CD14-positive monocyte (primary cell): ENCODE measurements at regions not wholly inside any gene's neighbourhood (a gene's known extent, or its start where the extent isn't known, plus 50 kb on each side); places are given as distances from the start of the nearest gene placed in this dataset.
"Not testable (repeated sequence)": the region's sequence is repeated elsewhere in the genome, so short reads cannot be mapped to it uniquely, and the experiment has no call there.

Experiments used
- DNase-seq, 3 donors: peaks; one replicate each; pipeline ENCODE4 v3.0.0-alpha.2; 2011 to 2022
- H2AFZ ChIP-seq: 2 replicates; pipeline ENCODE4 v1.6.0; 2012; ENCODE audit warnings: mild to moderate bottlenecking, low read depth, low read length, inconsistent platforms; ENCODE audit not compliant: insufficient read depth, poor library complexity, severe bottlenecking
- H3K27ac ChIP-seq, 2 donors: 1 replicate in 1 of 2; 2 replicates in 1 of 2; pipeline ENCODE4 v1.5.1; 2012 to 2013; ENCODE audit warnings: low read length in 2 of 2, control low read depth in 1 of 2, inconsistent platforms in 1 of 2, low read depth in 1 of 2, mild to moderate bottlenecking in 1 of 2
- H3K27me3 ChIP-seq, 2 donors: one replicate each; pipeline versions ENCODE4 v1.6.0 to v1.6.1; 2011 to 2013; ENCODE audit warnings: low read length in 2 of 2; ENCODE audit not compliant: control insufficient read depth in 2 of 2, insufficient read depth in 2 of 2
- H3K36me3 ChIP-seq, 2 donors: replicated peaks in 1 of 2; 1 replicate in 1 of 2; 2 replicates in 1 of 2; pipeline versions ENCODE4 v1.5.1 to v1.6.1; 2012 to 2013; ENCODE audit warnings: low read length in 2 of 2, control low read depth in 1 of 2, inconsistent platforms in 1 of 2, mild to moderate bottlenecking in 1 of 2; ENCODE audit not compliant: insufficient read depth in 2 of 2, control insufficient read depth in 1 of 2
- H3K4me1 ChIP-seq, 2 donors: 1 replicate in 1 of 2; 2 replicates in 1 of 2; pipeline versions ENCODE4 v1.5.1 to v1.6.1; 2012 to 2013; ENCODE audit warnings: low read length in 2 of 2, control low read depth in 1 of 2, inconsistent platforms in 1 of 2, mild to moderate bottlenecking in 1 of 2, moderate library complexity in 1 of 2; ENCODE audit not compliant: insufficient read depth in 2 of 2, control insufficient read depth in 1 of 2
- H3K4me2 ChIP-seq: replicated peaks from 2 replicates; pipeline ENCODE3; 2012; ENCODE audit warnings: low read length, moderate library complexity, mild to moderate bottlenecking; ENCODE audit not compliant: poor library complexity, severe bottlenecking; ENCODE audit errors: extremely low read depth
- H3K4me3 ChIP-seq, 3 experiments: fragments of 200-600 bp in 1 of 3; sonication (generic) in 1 of 3; replicated peaks in 1 of 3; 1 replicate in 2 of 3; 2 replicates in 1 of 3; pipeline ENCODE4 v1.5.1; 2011 to 2013; ENCODE audit warnings: low read length in 3 of 3, mild to moderate bottlenecking in 3 of 3, control low read depth in 2 of 3, low read depth in 2 of 3, inconsistent platforms in 1 of 3, moderate library complexity in 1 of 3
- H3K79me2 ChIP-seq: 2 replicates; pipeline ENCODE4 v1.6.0; 2012; ENCODE audit warnings: mild to moderate bottlenecking, control low read depth, inconsistent platforms, low read length, moderate library complexity; ENCODE audit not compliant: insufficient read depth
- H3K9ac ChIP-seq: 2 replicates; pipeline ENCODE4 v1.6.0; 2017; ENCODE audit warnings: low read length, mild to moderate bottlenecking; ENCODE audit not compliant: insufficient read depth, poor library complexity, severe bottlenecking
- H3K9me3 ChIP-seq, 2 donors: replicated peaks in 1 of 2; 1 replicate in 1 of 2; 2 replicates in 1 of 2; pipeline versions ENCODE4 v1.5.1 to v1.6.1; 2012 to 2013; ENCODE audit warnings: low read length in 2 of 2, control low read depth in 1 of 2; ENCODE audit not compliant: control insufficient read depth in 1 of 2, insufficient read depth in 1 of 2
- H4K20me1 ChIP-seq: 2 replicates; pipeline ENCODE4 v1.6.0; 2012; ENCODE audit warnings: mild to moderate bottlenecking, low read length, control low read depth, moderate library complexity; ENCODE audit not compliant: insufficient read depth
- H3K27ac Mint-ChIP-seq, 7 donors: one replicate each; pipeline ENCODE4 v1.8.0; 2020; ENCODE audit warnings: mild to moderate bottlenecking in 7 of 7, mixed read lengths in 7 of 7, moderate library complexity in 6 of 7, inconsistent platforms in 2 of 7
- H3K27me3 Mint-ChIP-seq, 3 donors: one replicate each; pipeline ENCODE4 v1.8.0; 2021 to 2022; ENCODE audit warnings: low read depth in 3 of 3, mild to moderate bottlenecking in 3 of 3, mixed read lengths in 3 of 3, moderate library complexity in 3 of 3, inconsistent platforms in 1 of 3
- H3K36me3 Mint-ChIP-seq, 2 donors: one replicate each; pipeline ENCODE4 v1.8.0; 2020; ENCODE audit warnings: mixed read lengths in 2 of 2, inconsistent platforms in 1 of 2, mild to moderate bottlenecking in 1 of 2
- H3K4me1 Mint-ChIP-seq: one replicate; pipeline ENCODE4 v1.8.0; 2020; ENCODE audit warnings: mild to moderate bottlenecking, mixed read lengths
- H3K4me3 Mint-ChIP-seq, 2 donors: one replicate each; pipeline ENCODE4 v1.8.0; 2020; ENCODE audit warnings: mild to moderate bottlenecking in 2 of 2, mixed read lengths in 2 of 2, moderate library complexity in 1 of 2
- H3K9me3 Mint-ChIP-seq, 7 donors: one replicate each; pipeline ENCODE4 v1.8.0; 2020 to 2022; ENCODE audit warnings: mixed read lengths in 7 of 7, mild to moderate bottlenecking in 6 of 7, moderate library complexity in 6 of 7, inconsistent platforms in 2 of 7
- CTCF ChIP-seq: fragments of 200-600 bp; IDR thresholded peaks from one replicate; pipeline ENCODE4 v1.8.0; 2022; ENCODE audit warnings: antibody characterized with exemption, mild to moderate bottlenecking
- WGBS: methylation state at CpG from one replicate; pipeline ENCODE4 v1.1.5; 2013; ENCODE audit warnings: missing lambda C conversion rate; ENCODE audit not compliant: insufficient coverage; 5-methylcytosine and 5-hydroxymethylcytosine counted together
- intact Hi-C, 2 donors: fragments of 100-400 bp; cut with micrococcal nuclease; formaldehyde crosslinking; loops; one replicate each; pipeline versions ENCODE4 v1.15.0 to v1.15.1; 2023

GRCh38 chr1:232344791-232345399 is 285.0 kb downstream of the SIPA1L2 start:
- Histone ChIP-seq H3K9ac (no peak overlapping the region), H2AFZ (no peak overlapping the region), H3K4me3 (no peak overlapping the region), H3K27ac (no peak overlapping the region), H3K4me2 (no peak overlapping the region), H3K36me3 (no peaks in the 10 kb centered on the region), H3K4me1 (no peaks in the 10 kb centered on the region), H3K79me2 (no peaks in the 10 kb centered on the region), H3K9me3 (peaks cover 7 to 13% of the 10 kb centered on the region in 2 donors), H3K27me3 (no peaks in the 10 kb centered on the region), H4K20me1 (no peaks in the 10 kb centered on the region)
- WGBS: no CpG with 5 or more reads among the region's 4 CpGs
- Mint-ChIP-seq H3K27me3 (peaks cover 3 to 5% (median 3%) of the 10 kb centered on the region in 3 donors), H3K36me3 (no peaks in the 10 kb centered on the region), H3K9me3 (peaks cover 0 to 27% (median 10%) of the 10 kb centered on the region in 7 donors), H3K4me3 (no peak overlapping the region), H3K4me1 (no peaks in the 10 kb centered on the region), H3K27ac (no peak overlapping the region)
- intact Hi-C loops: no loop called here
- no peak for DNase-seq
- TF ChIP-seq CTCF: no peak

- H2AFZ ChIP-seq, H3K79me2 ChIP-seq, H3K27me3 Mint-ChIP-seq, H3K36me3 Mint-ChIP-seq, intact Hi-C loops, H3K4me2 ChIP-seq, H3K9ac ChIP-seq, H3K27me3 ChIP-seq, H3K4me3 Mint-ChIP-seq, H3K4me1 ChIP-seq, H3K27ac ChIP-seq, H3K4me1 Mint-ChIP-seq, H3K4me3 ChIP-seq, DNase-seq, H4K20me1 ChIP-seq, H3K36me3 ChIP-seq, H3K27ac Mint-ChIP-seq: not testable (repeated sequence)
- no CpG with 5 or more reads among the region's 3 CpGs for WGBS
- peaks cover 0 to 27% (median 10%) of the 10 kb centered on the region in 7 donors for H3K9me3 Mint-ChIP-seq
- peaks cover 7 to 13% of the 10 kb centered on the region in 2 donors for H3K9me3 ChIP-seq
Observed at GRCh38 chr1:232344186-232344585, 285.7 kb downstream of the SIPA1L2 start.
